Right forelimb (tissue), 1 donor: ENCODE measurements at regions not wholly inside any gene's neighbourhood (a gene's known extent, or its start where the extent isn't known, plus 50 kb on each side); places are given as distances from the start of the nearest gene placed in this dataset.
"Not testable (repeated sequence)": the region's sequence is repeated elsewhere in the genome, so short reads cannot be mapped to it uniquely, and the experiment has no call there.

ENCODE experiments used
- DNase-seq: peaks from one replicate; pipeline ENCODE4 v3.0.0-alpha.2; 2018

DNA sequence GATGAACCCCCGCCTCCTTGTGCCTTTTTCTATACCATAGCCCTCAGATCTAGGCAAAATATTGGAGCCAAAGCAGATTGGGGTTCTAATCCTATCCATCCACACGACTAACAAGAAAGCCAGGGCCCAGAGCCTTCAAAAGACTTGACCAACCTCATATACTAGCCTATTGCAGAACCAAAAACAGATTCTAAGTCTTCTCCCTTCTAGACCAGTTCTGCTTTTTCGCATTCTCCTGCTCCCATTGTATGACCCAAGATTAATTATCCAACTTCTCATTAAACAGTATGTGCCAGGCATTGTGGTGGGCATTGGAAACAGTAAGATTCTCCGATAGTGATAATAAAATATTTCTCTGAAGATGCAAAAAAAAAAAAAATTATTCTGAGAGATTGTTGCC is 113.7 kb upstream of the JARID2 start:
- DNase-seq, result no peak

DNA sequence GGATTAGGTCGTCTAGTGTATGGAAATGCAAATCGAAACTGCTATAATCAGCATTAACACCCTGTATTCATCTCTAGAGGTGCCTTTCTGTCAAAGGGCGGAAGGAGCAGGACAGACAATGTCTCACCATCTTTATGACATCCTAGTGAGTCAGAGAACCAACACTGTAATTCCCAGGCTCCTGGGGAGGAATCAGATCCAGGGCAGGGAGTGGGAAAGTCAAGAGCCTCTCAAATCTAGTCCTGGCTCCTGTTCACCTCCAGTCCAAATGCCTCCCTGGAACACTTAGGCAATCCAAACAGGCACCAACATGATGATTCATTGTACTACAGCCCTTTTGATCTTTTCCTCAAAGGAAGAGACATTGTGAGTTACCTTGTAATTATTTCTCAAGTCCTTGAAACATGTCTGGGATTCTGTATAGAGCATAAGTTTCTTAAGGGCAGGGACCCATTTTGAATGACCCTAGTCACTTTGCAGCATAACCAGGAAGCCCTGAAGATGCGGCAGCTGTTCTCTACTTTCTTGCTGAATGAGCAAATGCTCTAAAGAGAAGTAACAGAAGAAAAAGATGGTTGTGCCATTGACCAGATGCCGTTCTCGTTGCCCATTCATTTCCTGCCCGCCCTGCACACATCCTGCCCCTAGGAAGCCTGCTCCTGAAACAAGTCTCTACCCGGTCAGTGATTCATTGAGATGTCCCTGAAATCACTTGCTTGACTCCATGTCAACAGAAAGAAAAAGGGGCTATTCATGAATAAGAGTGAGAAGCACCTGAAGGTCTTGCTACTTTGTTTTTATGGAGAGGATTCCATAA is 112.8 kb upstream of the JARID2 start:
- no peak for DNase-seq

DNA sequence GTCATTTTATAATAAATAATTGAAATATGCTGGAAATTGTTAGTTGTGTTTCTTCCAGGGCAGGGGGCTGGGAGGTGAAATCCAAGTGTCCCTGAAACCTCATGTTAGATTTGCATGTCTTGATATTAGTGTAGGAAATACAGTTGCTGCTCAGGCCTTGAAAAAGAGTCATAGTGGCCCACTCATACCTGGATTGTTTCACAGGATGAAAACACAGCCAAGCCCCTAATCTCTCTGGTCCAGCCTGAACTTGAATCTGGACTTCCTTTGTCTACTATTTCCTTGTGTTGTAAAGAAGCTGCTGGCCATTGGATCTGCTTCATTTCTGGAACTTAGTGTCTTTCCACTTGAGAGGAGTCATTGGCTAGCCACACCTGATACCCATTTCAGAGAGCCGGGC is 108.8 kb upstream of the JARID2 start:
- DNase-seq, result no peak

DNA sequence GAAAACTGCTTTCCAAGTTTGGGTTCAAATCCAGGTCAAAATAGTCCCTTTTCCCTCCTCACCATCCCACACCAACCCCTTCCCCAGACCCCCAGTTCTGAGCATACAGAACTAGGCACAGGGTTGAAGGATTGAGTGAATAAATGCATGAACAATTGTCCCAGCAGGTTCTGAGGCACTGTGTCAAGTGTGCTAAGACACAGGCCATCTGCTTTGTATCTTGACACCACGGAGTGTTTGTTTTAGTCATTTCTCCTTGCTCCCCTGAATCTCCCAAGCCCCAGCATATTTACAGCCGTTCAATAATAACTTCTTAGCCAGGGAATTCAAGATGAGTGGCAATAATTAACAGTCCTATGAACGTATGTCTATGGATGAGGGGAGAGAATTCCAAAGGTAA is 102.8 kb upstream of the JARID2 start:
- DNase-seq, result no peak

DNA sequence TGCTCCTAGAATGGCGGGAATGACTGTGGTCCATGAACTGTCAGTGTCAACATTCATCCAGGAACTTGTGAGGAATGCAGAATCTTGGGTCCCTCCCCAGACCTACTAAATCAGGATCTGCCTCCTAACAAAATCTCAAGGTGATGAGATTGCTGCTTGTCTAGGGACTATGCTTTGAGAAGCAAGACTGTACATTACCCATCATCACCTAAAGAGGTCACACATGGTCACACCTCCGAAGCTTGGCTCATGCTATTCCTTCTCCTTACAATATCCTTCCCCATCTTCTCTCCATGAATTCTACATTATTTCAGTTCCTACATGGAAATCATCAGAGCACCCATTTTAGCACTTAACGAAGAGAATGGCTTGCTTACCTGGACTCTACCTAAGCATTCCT is 102.3 kb upstream of the JARID2 start:
- no peak for DNase-seq

DNA sequence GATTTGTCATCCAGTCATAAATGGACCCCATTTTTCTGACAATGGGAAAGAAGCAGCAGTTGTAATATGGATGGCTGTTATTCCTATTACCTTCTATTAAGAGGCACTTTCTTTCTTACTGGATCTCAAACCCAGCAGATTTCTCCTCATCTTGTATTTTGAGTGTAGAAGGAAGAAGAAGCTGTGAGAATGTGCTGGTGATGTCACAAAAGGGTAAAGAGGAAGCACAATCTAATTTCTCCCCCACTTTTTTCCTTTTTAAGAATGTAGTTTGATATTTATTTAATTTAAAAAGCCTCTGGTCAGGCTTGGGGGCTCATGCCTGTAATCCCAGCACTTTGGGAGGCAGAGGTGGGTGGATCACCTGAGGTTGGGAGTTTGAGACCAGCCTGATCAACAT is 100.0 kb upstream of the JARID2 start:
- no peak for DNase-seq

DNA sequence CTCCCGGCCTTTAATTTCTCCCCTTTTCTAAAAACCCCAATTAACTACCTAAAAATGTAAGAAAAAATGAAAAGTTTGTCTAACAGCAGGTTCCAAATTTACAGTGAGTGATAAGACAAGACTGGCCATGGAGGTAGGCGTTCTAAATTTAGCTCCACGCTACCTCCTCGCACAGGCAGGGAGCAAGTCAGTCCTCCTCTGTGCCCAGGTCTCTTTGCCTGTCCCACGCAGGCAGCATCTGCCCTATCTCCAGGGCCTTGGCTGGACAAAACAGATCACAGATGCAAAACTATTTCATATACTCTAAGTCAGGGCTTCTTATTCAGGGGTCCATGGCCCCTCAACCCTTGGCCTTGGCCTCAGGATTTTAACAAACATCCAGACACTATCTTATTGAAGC is 98.0 kb upstream of the JARID2 start:
- no peak for DNase-seq

DNA sequence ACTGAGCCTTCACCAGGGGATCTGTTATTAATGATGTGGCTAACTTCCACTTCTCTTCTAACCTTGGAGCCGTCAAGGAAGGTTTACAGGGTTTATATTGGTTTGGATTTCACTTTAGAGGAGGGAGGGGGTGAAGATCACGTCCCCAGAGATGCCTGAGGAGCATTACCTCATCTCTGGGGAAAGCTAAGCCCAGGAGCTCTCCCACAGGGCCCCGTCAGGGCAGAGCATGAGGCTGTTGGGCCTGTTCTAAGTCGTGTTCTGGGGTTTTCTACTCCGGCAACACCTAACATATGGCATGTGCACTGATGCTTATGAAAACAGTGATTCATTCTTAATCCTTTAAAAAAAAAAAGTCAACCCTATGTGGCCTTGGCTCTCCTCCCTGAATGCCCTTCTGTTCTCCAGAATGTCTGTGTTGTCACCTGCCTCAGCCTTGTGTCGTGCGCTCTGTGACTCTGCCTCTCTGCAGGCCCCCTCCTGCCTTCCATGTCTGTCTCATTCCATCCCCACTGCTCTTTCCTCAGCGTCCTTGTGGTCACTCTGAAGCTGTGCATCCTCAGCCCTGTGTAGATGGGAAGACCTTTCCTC is 97.4 kb upstream of the JARID2 start:
- DNase-seq, result no peak

DNA sequence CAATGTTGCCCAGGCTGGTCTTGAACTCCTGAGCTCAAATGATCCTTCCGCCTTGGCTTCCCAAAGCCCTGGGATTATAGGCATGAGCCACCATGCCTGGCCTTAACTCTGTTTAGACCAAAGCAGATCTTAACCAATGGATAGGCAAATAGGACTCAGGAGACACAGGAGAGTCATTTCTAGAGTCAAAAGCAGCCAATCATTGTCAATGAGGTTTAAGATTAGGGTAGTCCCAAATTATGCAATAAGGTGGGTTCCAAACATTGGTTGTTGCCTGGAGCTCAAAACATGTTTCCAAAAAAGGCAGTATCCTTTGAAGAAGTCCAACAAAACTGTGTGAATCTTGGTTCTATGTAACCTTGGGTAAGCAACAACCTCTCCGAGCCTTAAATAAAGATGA is 95.7 kb upstream of the JARID2 start:
- no peak for DNase-seq

DNA sequence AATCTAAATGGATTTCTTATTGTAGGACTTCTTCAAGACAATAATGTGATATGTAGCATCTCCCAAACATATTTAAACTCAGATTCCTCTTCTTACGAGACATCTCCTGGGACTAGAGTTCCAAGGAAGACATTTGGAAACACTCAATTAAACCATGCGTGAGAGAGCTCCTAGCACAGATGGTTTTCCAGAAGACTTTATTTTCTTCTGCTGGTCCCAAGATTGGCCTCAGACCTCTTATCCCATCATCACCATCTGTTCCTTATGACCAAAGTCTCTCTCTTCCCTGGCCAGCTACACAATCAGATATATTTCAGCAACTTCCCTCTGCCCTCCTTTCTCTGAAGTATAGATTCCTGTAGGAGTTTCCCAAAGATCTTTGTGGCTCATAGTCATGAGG is 93.2 kb upstream of the JARID2 start:
- DNase-seq, result no peak

DNA sequence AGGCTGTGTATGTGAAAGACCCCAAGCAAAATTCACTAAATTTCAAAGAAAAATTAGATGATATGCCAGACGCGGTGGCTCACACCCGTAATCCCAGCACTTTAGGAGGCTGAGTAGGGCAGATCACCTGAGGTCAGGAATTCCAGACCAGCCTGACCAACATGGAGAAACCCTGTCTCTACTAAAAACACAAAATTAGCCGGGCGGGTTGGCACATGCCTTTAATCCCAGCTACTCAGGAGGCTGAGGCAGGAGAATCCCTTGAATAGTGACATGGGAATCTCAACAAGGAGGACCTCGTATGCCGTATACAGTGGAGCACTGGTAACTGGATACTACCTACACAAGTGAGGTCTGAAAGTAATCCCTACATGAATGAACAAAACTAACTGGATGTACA is 92.7 kb upstream of the JARID2 start:
- DNase-seq, result no peak

DNA sequence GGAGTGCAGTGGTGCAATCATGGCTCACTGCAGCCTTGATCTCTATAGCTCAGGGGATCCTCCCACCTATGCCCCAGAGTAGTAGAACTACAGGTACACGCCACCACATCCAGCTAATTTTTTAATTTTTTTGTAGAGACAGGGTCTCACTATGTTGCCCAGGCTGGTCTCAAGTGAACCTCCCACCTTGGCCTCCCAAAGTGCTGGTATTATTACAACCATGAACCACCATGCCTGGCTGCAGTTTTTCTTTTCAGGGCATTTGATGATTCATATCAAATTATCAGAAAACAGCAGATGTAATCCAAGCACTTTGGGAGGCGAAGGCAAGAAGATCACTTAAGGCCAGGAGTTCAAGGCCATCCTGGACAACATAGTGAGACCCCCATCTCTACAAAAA is 88.4 kb upstream of the JARID2 start:
- DNase-seq, result no peak

DNA sequence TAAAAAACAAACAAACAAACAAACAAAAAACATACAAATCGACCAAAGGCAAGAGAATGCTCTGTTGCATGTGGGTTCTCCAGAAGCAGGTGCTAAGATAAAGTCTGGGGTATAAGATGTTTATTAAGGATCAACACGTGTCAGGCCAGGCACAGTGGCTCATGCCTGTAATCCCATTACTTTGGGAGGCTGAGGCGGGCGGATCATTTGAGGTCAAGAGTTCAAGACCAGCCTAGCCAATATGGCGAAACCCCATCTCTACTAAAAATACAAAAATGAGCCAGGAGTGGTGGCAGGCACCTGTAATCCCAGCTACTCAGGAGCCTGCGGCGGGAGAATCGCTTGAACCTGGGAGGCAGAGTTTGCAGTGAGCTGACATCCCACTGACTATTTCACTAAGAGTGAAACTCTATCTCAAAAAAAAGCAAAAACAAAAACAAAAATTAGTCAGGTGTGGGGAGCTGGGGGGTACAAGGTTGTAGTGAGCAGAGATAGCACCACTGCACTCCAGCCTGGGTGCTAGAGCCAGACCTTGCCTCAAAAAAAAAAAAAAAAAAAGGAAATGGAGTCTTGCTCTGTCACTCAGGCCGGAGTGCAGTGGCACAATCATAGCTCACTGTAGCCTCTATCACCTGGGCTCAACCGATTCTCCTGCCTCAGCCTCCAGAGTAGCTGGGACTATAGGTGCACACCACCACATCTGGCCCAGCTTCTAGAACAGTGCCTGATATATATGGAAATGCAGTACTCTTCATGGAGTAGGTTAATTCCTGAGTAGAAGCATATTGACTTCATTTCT is 86.8 kb upstream of the JARID2 start:
- no peak for DNase-seq

DNA sequence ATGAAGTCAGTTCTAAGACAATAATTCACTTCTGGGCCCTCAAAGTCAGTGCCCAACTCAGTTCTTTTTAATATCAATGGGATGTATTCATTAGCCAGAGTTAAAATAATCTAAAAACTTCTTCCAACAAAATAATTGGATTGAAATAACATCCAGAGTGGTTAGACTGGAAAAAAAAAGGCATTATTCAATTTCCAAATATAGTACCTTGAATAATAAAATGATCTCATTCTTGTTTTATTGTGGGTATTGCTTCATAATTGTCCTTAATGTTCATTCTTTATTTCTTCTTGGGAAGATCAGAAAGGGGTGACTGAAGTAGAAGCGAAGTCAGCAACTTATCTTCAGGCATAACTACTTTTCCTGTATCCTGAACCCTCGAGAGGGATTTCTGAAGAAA is 85.1 kb upstream of the JARID2 start:
- no peak for DNase-seq

DNA sequence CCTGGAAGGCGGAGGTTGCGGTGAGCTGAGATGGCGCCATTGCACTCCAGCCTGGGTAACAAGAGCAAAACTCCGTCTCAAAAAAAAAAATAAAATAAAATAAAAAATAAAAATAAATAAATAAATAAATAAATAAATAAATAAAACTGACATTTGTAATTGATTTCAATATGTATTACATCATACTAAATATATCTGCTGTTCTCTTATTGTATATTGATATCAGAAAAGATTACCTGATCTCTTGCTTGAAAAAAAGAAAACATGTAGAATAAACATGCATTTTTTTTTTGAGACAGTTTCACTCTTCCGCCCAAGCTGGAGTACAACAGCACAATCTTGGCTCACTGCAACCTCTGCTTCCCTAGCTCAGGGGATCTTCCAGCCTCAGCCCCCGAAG is 81.0 kb upstream of the JARID2 start:
- not testable (repeated sequence) for DNase-seq

DNA sequence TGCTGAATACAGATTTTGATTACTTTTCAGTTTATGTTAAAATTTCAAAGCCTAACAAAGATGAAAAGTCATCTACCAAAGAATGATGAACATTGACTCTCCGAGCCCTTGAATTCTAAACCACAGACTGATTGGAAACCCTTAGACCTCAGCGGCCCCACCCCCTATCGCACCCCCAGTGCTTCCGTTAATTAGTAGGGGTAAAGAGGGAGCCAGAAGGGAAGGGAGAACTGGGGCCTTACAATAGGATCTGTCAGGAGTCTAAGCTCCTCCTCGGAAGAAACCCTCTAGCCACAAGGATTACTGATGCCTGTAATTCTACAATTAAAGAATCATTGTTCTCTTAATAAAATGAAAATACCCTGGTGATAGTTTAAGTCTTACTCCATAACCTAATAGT is 79.7 kb upstream of the JARID2 start:
- DNase-seq, result no peak

DNA sequence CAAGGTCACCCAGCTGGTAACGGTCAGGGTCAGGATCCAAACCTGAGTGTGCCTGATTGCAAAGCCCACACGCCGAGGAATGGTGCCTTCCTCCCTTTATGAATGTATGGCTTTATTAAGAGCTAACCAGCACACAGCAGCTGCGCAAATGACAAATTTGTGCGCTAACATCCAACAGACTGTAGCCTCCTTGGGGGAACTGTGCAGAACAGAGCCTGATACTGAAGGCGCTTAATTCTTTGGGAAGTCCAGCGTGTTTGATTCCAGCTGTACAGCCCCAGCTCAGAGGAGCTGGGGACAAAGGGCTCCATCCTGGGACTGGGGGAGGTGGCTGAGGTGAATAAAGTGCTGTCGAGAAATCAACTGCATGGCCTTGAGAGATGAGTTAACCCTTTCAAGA is 75.7 kb upstream of the JARID2 start:
- DNase-seq, result no peak

DNA sequence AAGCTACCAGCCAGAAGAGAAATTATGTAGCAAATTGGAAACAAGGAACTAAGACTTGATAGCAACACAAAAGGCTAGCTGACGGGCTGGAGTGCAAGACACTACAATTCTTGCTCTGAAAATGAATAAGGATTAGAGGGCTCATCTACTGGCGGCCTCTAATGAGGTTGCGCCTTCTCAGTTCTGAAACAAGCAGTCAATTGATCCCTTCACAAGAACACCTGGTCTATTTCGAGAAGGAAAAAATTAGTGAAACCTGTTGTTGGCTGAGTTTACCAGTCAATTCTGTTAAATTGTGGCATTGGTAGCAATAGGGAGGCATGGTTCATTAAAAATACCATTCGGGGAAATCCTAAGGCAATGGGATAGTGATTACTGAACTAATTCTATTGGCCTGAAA is 74.8 kb upstream of the JARID2 start:
- no peak for DNase-seq

DNA sequence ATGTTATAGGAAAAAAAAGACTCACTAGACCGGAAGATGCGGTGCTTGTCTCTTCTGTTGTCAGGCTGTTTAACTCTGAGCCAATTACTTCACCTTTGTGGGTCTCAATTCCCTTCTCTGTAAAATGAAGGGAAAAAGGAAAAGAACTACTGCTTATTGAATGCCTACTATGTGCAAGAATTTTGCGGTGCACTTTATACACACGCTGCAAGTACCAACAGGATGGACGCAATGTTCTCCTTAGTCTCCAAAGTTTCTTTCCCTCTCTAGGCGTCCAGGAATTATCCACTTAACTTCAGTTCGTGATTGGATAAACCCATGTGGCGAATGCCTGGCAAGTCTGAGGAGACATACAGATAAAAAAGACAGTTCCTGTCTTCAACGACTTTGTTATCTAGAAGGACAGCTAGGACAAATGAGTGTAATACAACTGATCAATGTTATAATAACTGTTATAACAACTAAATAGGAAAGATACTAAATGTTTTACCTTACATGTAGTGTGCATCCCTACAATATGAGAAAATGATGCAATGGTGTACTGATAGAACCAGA is 69.0 kb upstream of the JARID2 start:
- no peak for DNase-seq

DNA sequence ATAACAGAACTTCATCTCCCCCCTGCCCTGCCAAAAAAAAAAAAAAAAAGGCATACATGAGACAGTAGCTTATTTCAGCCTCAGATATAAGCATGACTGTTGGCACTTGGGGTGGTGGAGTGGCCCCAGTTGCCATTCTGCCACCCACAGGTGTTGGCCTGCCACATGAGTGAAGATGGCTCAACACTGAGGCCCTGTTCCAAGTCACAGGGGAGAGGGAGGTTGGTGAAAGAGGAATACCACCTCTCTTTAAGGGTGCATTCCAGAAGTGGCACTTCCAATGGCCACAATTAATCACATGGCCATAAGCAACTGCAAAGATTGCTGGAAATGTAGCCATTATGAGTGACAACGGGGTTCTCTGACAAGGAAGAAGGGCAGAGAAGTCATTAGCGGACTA is 61.9 kb upstream of the JARID2 start:
- DNase-seq, result no peak

DNA sequence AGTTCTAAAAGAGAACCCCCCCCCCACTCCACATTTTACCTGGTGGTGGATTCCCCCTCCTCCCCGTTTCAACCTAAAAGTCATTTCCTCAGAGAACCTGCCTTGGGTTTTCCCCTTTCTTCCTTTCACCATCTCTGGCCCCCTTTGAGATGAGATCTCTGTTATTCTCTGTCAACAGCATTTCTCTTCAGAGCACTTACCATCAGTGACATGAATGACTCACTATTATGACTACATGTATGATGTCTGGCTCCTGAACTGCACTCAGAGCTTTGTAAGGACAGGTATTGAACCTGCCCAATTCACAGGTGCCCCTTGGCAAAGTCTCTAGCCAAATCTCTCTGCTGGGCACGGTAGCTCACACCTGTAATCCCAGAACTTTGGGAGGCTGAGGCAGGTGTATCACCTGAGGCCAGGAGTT is 61.4 kb upstream of the JARID2 start:
- no peak for DNase-seq

DNA sequence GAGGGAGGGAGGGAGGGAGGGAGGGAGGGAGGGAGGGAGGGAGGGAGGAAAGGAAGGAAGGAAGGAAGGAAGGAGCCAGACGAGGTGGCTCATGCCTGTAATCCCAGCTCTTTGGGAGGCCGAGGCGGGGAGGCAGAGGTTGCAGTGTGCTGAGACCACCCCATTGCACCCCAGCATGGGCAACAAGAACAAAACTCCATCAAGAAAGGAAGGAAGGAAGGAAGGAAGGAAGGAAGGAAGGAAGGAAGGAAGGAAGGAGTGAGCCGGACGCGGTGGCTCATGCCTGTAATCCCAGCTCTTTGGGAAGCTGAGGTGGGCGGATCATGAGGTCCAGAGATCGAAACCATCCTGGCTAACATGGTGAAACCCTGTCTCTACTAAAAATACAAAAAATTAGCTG is 60.8 kb upstream of the JARID2 start:
- DNase-seq, result not testable (repeated sequence)

DNA sequence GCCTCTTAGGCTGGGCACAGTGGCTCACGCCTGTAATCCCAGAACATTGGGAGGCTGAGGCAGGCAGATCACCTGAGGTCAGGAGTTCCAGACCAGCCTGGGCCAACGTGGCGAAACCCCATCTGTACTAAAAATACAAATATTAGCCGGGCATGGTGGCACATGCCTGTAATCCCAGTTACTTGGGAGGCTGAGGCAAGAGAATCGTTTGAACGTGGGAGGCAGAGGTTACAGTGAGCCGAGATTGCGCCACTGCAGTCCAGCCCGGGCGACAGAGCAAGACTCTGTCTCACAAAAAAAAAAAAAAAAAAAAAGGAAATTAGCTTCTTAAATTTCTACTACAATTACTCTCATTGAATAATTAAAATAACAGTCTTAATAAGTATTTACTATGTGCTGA is 52.4 kb upstream of the JARID2 start:
- DNase-seq, result not testable (repeated sequence)

DNA sequence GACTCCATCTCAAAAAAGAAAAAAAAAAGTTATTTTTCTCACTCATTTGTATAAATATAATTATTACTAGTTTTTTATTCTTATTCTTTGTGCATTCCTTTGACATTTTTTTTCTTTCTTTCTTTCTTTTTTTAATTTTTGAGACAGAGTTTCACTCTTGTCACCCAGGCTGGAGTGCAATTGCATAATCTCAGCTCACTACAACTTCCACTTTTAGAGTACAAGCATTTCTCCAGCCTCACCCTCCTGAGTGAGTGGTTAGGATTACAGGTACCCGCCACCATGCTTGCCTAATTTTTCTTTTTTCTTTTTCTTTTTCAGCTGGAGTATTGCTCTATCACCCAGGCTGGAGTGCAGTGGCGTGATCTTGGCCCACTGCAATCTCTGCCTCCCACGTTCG is 51.4 kb upstream of the JARID2 start:
- no peak for DNase-seq
